ENCODE measurements at regions not wholly inside any gene's neighbourhood (a gene's known extent, or its start where the extent isn't known, plus 50 kb on each side); places are given as distances from the start of the nearest gene placed in this dataset.
A peak's percentile ranks its signal among the peaks of the same experiment; 100 is the strongest.

DNA sequence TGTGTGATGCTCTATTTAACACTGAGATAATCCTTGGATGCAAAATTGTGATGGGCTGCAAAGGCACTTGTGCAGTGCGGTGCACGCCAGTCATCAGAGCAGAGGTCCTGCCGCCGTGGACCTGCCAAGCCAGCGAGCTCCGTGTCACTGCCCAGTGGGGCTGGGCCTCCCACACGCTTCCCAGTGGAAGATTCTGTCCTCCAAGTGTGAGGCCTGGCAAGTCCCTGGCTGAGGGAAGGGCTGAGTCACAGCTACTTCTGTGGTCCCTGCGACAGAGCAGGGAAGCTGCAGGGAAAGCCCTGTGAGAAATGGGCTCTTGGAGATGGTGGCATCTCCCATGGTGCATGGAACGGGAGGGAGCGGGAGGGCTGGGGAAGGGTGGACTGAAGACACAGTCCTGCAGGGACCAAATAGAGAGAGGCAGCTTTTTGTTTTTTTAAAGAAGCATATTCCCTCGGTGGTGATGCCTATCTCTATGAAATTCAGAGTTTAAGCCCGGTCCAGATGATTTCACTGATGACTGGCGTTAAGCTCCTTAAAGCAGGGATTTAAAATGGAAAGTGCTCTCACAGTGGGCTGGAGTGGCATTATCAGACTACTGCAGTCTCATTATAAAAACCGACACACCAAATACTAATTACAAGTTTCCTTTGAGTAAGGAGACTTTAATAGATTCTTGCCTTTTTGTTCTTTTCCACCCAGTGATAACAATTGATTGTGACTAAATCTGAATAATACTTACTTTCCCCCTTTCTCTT is 413.7 kb downstream of the QKI start:
- Histone ChIP-seq H3K9me3 (ENCODE audit: insufficient read depth, low read length) (no peaks in the 10 kb centered on the region), H3K4me1 (ENCODE audit: low read length) (peaks cover 23% of the 10 kb centered on the region), H4K20me1 (ENCODE audit: insufficient read depth, low read length) (no peaks in the 10 kb centered on the region), H3K79me2 (ENCODE audit: low read length) (no peaks in the 10 kb centered on the region), H3K27me3 (ENCODE audit: low read depth, low read length) (no peaks in the 10 kb centered on the region), H3K36me3 (replicated peaks; ENCODE audit: low read depth, low read length) (no peaks in the 10 kb centered on the region), H3K27ac (ENCODE audit: low read length) (no peak overlapping the region), H3K4me3 (ENCODE audit: low read length) (no peak overlapping the region), H3K9ac (ENCODE audit: low read length) (no peak overlapping the region), H3K4me2 (ENCODE audit: low read length) (no peak overlapping the region), H2AFZ (ENCODE audit: low read depth, low read length) (no peak overlapping the region)
- TF ChIP-seq EZH2phosphoT487 (IDR thresholded peaks at IDR 0.05; ENCODE audit: low read depth) = no peak
- TF ChIP-seq, protein P1, sequence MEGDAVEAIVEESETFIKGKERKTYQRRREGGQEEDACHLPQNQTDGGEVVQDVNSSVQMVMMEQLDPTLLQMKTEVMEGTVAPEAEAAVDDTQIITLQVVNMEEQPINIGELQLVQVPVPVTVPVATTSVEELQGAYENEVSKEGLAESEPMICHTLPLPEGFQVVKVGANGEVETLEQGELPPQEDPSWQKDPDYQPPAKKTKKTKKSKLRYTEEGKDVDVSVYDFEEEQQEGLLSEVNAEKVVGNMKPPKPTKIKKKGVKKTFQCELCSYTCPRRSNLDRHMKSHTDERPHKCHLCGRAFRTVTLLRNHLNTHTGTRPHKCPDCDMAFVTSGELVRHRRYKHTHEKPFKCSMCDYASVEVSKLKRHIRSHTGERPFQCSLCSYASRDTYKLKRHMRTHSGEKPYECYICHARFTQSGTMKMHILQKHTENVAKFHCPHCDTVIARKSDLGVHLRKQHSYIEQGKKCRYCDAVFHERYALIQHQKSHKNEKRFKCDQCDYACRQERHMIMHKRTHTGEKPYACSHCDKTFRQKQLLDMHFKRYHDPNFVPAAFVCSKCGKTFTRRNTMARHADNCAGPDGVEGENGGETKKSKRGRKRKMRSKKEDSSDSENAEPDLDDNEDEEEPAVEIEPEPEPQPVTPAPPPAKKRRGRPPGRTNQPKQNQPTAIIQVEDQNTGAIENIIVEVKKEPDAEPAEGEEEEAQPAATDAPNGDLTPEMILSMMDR (IDR thresholded peaks at IDR 0.05; ENCODE audit: low read depth, low read length) = no peak

- no peak overlapping the region for H2AFZ ChIP-seq (ENCODE audit: low read depth, low read length)
- no peak overlapping the region for H3K9ac ChIP-seq (ENCODE audit: low read length)
- H3K27ac ChIP-seq (ENCODE audit: low read length) = no peak overlapping the region
- no peaks in the 10 kb centered on the region for H3K9me3 ChIP-seq (ENCODE audit: insufficient read depth, low read length)
- TF ChIP-seq, protein P1 (IDR thresholded peaks at IDR 0.05; ENCODE audit: low read depth, low read length) = no peak
- no peak for TF ChIP-seq EZH2phosphoT487 (IDR thresholded peaks at IDR 0.05; ENCODE audit: low read depth)
- peaks cover 23% of the 10 kb centered on the region for H3K4me1 ChIP-seq (ENCODE audit: low read length)
- no peak overlapping the region for H3K4me2 ChIP-seq (ENCODE audit: low read length)
- no peak overlapping the region for H3K4me3 ChIP-seq (ENCODE audit: low read length)
- H4K20me1 ChIP-seq (ENCODE audit: insufficient read depth, low read length) = no peaks in the 10 kb centered on the region
- H3K36me3 ChIP-seq (replicated peaks; ENCODE audit: low read depth, low read length) = no peaks in the 10 kb centered on the region
- no peaks in the 10 kb centered on the region for H3K27me3 ChIP-seq (ENCODE audit: low read depth, low read length)
- H3K79me2 ChIP-seq (ENCODE audit: low read length) = no peaks in the 10 kb centered on the region
Measured at GRCh38 chr6:163827143-163827542, 412.6 kb downstream of the QKI start.

DNA sequence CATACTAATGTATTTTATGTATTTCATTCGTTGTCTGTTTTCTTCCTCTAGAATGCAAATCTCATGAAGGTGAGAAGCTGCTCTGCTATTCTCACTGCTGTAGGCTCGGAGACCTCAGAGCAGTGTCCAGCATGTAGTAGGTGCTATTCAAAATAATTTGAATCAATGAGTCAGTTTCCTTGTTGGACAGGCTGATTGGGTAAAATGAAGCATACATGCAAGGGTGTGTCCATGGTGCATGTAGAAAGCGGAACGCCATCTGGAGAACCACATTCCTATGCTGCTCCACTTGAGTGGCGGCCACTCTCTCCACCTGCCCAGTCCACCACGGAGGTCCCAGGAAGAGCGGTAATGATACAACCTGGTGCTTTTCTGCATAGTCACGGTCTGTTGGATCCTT is 412.1 kb downstream of the QKI start:
- H2AFZ ChIP-seq (ENCODE audit: low read depth, low read length) = no peak overlapping the region
- no peaks in the 10 kb centered on the region for H3K36me3 ChIP-seq (replicated peaks; ENCODE audit: low read depth, low read length)
- no peaks in the 10 kb centered on the region for H4K20me1 ChIP-seq (ENCODE audit: insufficient read depth, low read length)
- TF ChIP-seq, protein P1 (IDR thresholded peaks at IDR 0.05; ENCODE audit: low read depth, low read length) = no peak
- no peak for TF ChIP-seq EZH2phosphoT487 (IDR thresholded peaks at IDR 0.05; ENCODE audit: low read depth)
- H3K9ac ChIP-seq (ENCODE audit: low read length) = no peak overlapping the region
- no peaks in the 10 kb centered on the region for H3K79me2 ChIP-seq (ENCODE audit: low read length)
- H3K4me1 ChIP-seq (ENCODE audit: low read length) = peaks cover 23% of the 10 kb centered on the region
- H3K4me2 ChIP-seq (ENCODE audit: low read length) = peak overlapping the region; percentile 78
- H3K27ac ChIP-seq (ENCODE audit: low read length) = no peak overlapping the region
- H3K27me3 ChIP-seq (ENCODE audit: low read depth, low read length) = no peaks in the 10 kb centered on the region
- no peaks in the 10 kb centered on the region for H3K9me3 ChIP-seq (ENCODE audit: insufficient read depth, low read length)
- H3K4me3 ChIP-seq (ENCODE audit: low read length) = peak overlapping the region; percentile 56

GRCh38 chr6:163825033-163825432 is 410.5 kb downstream of the QKI start:
- Histone ChIP-seq H3K79me2 (ENCODE audit: low read length) (no peaks in the 10 kb centered on the region), H3K4me1 (ENCODE audit: low read length) (peaks cover 23% of the 10 kb centered on the region), H4K20me1 (ENCODE audit: insufficient read depth, low read length) (no peaks in the 10 kb centered on the region), H3K9me3 (ENCODE audit: insufficient read depth, low read length) (no peaks in the 10 kb centered on the region), H3K27me3 (ENCODE audit: low read depth, low read length) (no peaks in the 10 kb centered on the region), H3K4me2 (ENCODE audit: low read length) (peak overlapping the region; percentile 78; the same call in 1 of the 2 replicates), H3K4me3 (ENCODE audit: low read length) (no peak overlapping the region), H3K36me3 (replicated peaks; ENCODE audit: low read depth, low read length) (no peaks in the 10 kb centered on the region), H3K9ac (ENCODE audit: low read length) (no peak overlapping the region), H2AFZ (ENCODE audit: low read depth, low read length) (no peak overlapping the region), H3K27ac (ENCODE audit: low read length) (no peak overlapping the region)
- TF ChIP-seq EZH2phosphoT487 (IDR thresholded peaks at IDR 0.05; ENCODE audit: low read depth) = no peak
- TF ChIP-seq, protein P1 (IDR thresholded peaks at IDR 0.05; ENCODE audit: low read depth, low read length) = no peak
